ENCODE measurements at regions not wholly inside any gene's neighbourhood (a gene's known extent, or its start where the extent isn't known, plus 50 kb on each side); places are given as distances from the start of the nearest gene placed in this dataset.
"Not testable (repeated sequence)": the region's sequence is repeated elsewhere in the genome, so short reads cannot be mapped to it uniquely, and the experiment has no call there.

DNA sequence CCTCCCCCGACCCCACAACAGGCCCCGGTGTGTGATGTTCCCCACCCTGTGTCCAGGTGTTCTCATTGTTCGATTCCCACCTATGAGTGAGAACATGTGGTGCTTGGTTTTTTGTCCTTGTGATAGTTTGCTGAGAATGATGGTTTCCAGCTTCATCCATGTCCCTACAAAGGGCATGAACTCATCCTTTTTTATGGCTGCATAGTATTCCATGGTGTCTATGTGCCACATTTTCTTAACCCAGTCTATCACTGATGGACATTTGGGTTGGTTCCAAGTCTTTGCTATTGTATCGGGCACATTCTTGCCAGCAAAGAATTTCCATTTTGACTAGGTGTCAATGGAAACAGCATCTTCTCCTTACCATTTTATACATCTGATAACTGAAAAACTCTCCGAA lies 152.1 kb upstream of the IRF2BP2 start:
- TF ChIP-seq POLR2AphosphoS5 (IDR thresholded peaks at IDR 0.05), result not testable (repeated sequence)
- TF ChIP-seq, protein P1, sequence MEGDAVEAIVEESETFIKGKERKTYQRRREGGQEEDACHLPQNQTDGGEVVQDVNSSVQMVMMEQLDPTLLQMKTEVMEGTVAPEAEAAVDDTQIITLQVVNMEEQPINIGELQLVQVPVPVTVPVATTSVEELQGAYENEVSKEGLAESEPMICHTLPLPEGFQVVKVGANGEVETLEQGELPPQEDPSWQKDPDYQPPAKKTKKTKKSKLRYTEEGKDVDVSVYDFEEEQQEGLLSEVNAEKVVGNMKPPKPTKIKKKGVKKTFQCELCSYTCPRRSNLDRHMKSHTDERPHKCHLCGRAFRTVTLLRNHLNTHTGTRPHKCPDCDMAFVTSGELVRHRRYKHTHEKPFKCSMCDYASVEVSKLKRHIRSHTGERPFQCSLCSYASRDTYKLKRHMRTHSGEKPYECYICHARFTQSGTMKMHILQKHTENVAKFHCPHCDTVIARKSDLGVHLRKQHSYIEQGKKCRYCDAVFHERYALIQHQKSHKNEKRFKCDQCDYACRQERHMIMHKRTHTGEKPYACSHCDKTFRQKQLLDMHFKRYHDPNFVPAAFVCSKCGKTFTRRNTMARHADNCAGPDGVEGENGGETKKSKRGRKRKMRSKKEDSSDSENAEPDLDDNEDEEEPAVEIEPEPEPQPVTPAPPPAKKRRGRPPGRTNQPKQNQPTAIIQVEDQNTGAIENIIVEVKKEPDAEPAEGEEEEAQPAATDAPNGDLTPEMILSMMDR (IDR thresholded peaks at IDR 0.05), result not testable (repeated sequence)
